ENCODE measurements at regions not wholly inside any gene's neighbourhood (a gene's known extent, or its start where the extent isn't known, plus 50 kb on each side); places are given as distances from the start of the nearest gene placed in this dataset.
A peak's percentile ranks its signal among the peaks of the same experiment; 100 is the strongest.
"Not testable (repeated sequence)": the region's sequence is repeated elsewhere in the genome, so short reads cannot be mapped to it uniquely, and the experiment has no call there.

GRCh38 chr1:121006826-121007225, 117.3 kb downstream of the PPIAL4A start:
- DNase-seq: not testable (repeated sequence)

DNA sequence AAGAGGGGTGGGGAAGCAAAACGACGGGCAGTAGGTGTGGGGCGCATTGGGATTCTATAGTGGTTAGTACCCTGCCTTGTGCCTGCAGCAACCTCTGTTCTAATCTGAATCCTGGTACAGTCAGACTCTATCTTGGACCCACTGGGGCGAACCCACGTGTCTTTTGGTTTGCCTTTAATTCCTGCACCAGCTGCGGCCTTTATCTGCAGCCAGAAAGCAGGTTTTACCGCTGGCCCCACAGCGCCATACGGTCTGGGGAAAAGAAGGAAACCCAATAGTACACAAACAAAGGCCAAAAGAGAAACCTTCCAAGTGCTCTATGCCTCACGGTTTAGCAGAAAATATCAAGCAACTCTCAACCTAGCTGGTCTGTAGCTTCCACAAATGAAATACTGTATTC, 118.2 kb downstream of the PPIAL4A start:
- DNase-seq: not testable (repeated sequence)

DNA sequence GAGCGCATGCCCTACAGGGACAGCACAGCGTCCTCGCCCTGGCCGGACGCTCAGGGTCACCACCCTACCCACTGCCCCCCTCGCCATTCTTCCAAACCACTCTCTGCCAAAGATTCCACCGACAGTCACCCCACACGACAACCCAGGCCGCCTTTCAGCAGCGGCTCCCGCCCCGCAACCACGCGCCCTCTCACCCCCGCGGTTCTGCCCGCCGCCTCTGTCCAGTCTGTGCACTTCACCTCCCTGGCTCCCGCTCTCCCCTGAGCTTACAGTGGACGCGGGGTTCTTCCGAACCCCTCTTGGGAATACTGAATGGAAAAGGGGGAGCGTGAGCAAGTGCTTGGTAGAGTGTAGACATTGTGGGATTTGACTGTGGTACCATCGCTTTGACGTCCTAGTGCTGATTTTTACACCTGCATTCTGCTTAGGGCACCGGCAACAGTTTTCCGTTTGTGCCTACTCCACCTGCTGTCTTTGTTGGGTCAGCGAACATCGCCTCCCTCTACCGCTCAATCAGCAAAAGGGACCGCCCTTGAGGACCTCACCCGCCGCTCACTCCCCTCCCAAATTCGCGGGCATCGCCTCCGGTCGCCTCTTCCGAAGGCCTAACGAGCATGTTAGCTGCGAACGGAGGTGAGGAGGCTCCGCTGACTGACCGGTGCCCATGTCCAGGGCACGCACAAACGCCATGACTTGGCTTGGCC, 119.1 kb downstream of the PPIAL4A start:
- not testable (repeated sequence) for DNase-seq

GRCh38 chr1:121009216-121010057, 119.9 kb downstream of the PPIAL4A start:
- DNase-seq: not testable (repeated sequence)

DNA sequence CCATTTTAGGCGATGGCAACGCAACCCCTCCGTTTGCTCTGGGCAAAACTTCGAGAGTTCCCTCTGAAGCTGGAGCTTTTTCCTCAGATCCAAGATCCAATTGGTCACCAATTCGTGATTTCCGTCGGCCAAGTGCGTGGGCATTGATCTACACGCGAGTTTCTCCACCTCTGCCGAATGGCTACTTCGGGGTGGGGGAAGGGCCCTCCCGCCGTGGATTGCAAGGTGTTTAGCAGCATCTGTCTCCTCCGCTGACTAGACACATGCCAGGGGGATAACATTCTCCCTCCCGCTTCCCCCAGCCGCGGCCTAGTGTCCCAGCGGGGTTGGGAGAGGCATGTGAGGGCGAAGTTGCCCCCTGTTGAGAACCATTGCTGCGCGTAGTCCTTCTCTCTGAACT, 120.6 kb downstream of the PPIAL4A start:
- not testable (repeated sequence) for DNase-seq

GRCh38 chr1:121013181-121013580, 123.6 kb downstream of the PPIAL4A start:
- DNase-seq: not testable (repeated sequence)

DNA sequence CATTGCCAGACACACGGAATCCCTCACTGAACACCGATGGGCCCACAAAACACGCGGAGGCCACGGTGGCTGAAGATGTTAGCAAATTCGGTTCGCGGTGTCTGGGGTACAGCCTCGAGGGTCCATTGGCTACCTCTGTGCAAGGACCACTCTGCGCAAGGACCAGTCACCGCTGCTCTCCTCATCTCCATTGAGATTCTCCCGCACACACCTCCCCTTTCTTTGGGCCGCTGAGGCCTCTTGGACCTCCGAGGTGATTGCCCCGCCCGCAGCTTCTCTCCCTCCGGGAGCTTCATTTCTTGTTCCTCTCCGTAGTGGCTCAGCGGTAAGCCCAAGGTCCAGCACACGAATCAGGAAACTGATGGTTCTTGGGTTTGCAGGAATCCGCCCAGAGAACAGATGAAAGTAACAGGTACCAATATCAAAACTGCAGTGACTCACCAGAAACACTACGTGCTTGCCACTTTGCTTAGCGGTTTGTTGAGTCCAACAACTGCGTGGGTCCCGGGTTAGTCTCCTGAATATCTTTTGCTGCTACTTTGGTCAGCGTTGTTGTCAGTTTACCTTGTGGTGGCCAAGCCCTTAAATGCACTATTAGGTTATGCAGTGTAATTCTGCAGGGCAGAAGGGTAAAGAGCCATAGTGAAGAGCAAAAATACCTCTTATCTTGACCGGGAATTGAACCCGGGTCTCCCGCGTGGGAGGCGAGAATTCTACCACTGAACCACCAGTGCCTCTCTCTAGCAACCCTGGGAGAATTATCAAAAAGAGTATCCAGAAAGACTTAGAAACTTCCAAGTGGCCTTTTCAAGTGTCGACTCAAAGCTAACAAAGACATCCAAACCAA, 126.8 kb downstream of the PPIAL4A start:
- DNase-seq: peak; percentile 44

GRCh38 chr1:121019715-121020349, 130.3 kb downstream of the PPIAL4A start:
- peak; percentile 0 for DNase-seq

DNA sequence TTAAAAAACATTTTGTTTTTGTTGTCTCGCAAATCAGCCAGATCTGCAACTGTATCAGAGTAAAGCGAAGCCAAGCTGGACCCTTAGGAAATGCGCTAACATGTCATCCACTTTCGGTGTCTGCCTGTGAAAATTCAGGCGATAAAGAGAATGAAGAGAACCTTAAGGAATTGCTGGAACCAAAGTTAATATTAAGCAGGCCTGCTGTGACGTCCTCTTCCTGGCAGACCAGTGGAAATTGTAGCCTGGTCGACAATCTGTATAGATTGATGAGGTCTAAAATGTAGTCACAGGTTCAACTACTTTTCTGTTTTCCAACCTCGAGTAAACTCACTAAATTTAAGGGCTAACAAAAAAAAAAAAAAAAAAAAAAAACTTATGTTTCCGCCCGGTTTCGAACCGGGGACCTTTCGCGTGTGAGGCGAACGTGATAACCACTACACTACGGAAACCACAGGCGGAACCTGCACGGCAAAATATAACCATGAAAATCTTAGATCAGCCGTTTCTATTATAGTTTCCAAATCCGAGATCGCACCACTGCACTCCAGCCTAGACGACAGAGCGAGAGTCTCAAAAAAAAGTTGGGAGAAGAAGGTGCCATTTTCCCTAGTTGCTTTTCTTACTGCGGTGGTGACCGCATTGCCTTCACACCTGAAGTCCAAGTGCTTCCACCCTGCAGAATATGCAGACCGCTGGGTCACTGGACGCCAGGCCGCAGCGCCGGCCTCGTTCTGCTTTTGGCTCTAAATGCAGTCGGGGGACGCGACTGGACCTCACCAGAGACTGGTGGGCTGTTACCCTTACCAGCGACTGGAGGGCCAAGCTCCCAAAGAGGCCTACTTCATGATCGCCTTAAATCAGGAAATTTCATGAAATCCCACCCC, 131.0 kb downstream of the PPIAL4A start:
- peak; percentile 59 for DNase-seq

GRCh38 chr1:121021716-121022115, 132.1 kb downstream of the PPIAL4A start:
- DNase-seq: peak; percentile 6

DNA sequence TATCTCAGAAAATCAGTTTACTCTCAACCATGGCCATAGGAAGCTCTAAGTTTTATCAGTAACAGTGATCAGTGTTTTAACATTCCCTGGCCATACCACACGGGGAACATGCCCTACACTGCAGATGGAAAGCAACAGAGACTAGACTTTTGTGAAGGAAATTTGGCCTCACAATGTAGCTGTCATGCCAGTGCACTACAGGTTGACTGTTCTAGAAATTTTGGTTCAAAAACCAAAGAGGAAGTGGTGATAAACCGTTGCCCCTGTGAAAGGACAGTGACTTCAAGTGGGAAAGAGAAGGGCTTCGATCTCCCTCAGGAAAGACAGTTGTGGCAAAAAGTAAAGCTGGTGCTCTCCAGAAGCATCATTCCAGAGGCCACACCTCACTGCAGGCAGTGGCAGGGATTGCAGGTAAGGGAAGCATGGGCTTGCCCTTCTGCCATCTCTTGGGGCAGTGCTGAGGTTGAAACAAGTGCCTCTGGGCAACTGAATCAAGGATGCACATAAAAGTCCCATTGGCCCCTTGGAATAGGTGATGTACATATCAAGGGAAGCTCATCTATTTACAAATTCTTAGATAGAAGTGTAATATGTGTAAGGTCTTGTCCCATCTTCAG, 143.4 kb downstream of the PPIAL4A start:
- DNase-seq: not testable (repeated sequence)

- DNase-seq: not testable (repeated sequence)
These were observed 147.2 kb downstream of the PPIAL4A start for GRCh38 chr1:121036792-121037191.

GRCh38 chr1:121040974-121041373, 143.2 kb downstream of the FAM72B start:
- not testable (repeated sequence) for DNase-seq

DNA sequence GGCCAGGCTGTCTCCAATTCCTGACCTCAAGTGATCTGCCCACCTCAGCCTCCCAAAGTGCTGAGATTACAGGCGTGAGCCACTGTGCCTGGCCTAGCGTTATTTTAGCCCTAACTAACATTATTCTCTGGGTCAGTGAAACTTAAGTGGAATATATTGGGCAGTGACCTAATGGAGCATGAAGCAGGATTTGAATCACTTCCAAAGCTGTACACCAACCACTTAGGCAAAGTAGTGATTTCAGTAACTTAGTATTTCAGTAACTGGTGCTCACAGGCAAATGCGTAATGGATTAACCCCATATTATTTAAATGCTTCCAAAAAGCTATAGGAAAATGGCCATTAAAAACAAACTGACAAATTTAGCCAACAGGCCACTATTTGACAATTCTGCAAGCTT, 142.6 kb downstream of the FAM72B start:
- not testable (repeated sequence) for DNase-seq

GRCh38 chr1:121042882-121043281, 141.3 kb downstream of the FAM72B start:
- DNase-seq: not testable (repeated sequence)

DNA sequence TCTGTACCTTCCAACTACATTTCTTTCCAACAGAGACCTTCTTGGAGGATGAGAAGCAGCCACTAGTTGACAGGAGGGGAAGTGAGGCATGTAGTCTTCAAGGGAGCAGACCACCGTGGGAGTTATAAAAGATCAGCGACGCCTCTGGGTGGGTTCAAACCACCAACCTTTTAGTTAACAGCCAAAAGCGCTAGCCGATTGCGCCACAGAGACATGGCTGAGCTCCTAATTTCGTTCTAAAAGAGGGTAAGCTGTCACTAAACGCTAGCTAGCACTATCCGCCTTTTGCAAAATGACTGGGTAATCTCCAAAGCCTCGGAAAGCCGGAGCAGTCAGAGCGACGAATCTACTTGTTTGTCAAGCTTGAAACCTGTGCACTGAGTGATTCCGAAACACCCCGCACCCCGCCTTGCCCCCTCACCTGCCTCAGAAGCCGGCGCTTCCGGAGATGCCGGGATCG, 135.8 kb downstream of the FAM72B start:
- not testable (repeated sequence) for DNase-seq

- DNase-seq: not testable (repeated sequence)
These were observed 135.2 kb downstream of the FAM72B start for GRCh38 chr1:121048769-121049443.

DNA sequence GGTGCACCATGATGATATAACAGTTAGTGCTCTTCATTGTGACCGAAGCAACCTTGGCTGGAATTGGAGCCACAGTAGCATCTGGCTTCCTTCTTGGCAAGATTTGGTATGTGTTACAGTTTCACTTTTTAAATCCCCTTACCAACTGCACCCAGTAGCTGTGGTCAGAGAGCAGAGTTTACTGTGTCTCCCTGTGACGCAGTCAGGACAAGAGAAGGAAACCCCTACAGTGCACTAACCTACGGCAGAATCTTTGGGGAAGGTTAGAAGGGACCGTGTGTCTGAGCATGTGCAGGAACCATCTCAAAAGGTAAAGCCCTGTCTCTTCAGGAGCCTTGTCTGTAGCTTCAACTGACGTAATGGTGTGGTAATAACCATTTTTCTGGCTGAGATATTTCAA, 134.0 kb downstream of the FAM72B start:
- not testable (repeated sequence) for DNase-seq

GRCh38 chr1:121051161-121051790, 132.9 kb downstream of the FAM72B start:
- DNase-seq: not testable (repeated sequence)
